GM23338 (cell line): ENCODE measurements at regions not wholly inside any gene's neighbourhood (a gene's known extent, or its start where the extent isn't known, plus 50 kb on each side); places are given as distances from the start of the nearest gene placed in this dataset.

Experiments used
- ATAC-seq: fragments of 200-7000 bp; cut with Tn5 transposase; 3 replicates; pipeline ENCODE4 v1.9.1; 2020
- DNase-seq: peaks from one replicate; pipeline ENCODE4 v3.0.0-alpha.2; 2015; ENCODE audit warnings: low spot score
- H2AFZ ChIP-seq: fragments of 200-600 bp; sonication (generic); 2 replicates; pipeline ENCODE4 v1.8.0; 2016; ENCODE audit warnings: antibody characterized with exemption, mild to moderate bottlenecking, moderate library complexity
- H3F3A ChIP-seq: fragments of 200-600 bp; sonication (generic); replicated peaks from 2 replicates; pipeline ENCODE4 v1.8.0; 2017; ENCODE audit warnings: antibody characterized with exemption, mixed run types, low read depth
- H3K27ac ChIP-seq: fragments of 200-600 bp; sonication (generic); 2 replicates; pipeline ENCODE4 v1.6.1; 2016; ENCODE audit warnings: low read depth
- H3K27me3 ChIP-seq: fragments of 200-600 bp; sonication (generic); 2 replicates; pipeline ENCODE4 v1.8.0; 2016; ENCODE audit warnings: mild to moderate bottlenecking, mixed run types, moderate library complexity; ENCODE audit not compliant: insufficient read depth
- H3K36me3 ChIP-seq: fragments of 200-600 bp; sonication (generic); 2 replicates; pipeline ENCODE4 v1.8.0; 2016; ENCODE audit warnings: mild to moderate bottlenecking; ENCODE audit not compliant: insufficient read depth
- H3K4me1 ChIP-seq: fragments of 200-600 bp; sonication (generic); 2 replicates; pipeline ENCODE4 v1.8.0; 2016; ENCODE audit warnings: mild to moderate bottlenecking, moderate library complexity; ENCODE audit not compliant: insufficient read depth
- H3K4me2 ChIP-seq: fragments of 200-600 bp; sonication (generic); 2 replicates; pipeline ENCODE4 v1.7.1; 2017; ENCODE audit warnings: mixed run types
- H3K4me3 ChIP-seq: fragments of 200-600 bp; sonication (generic); 2 replicates; pipeline ENCODE4 v1.6.1; 2016; ENCODE audit warnings: mixed run types
- H3K79me2 ChIP-seq: fragments of 200-600 bp; sonication (generic); replicated peaks from 2 replicates; pipeline ENCODE4 v1.8.0; 2017; ENCODE audit warnings: mild to moderate bottlenecking; ENCODE audit not compliant: insufficient read depth
- H3K9me2 ChIP-seq: fragments of 200-600 bp; sonication (generic); 2 replicates; pipeline ENCODE4 v1.8.0; 2017; ENCODE audit not compliant: insufficient read depth
- H4K20me1 ChIP-seq: fragments of 200-600 bp; sonication (generic); replicated peaks from 2 replicates; pipeline ENCODE4 v1.8.0; 2017; ENCODE audit warnings: mild to moderate bottlenecking; ENCODE audit not compliant: insufficient read depth
- H3K27ac Mint-ChIP-seq: 2 replicates; pipeline ENCODE4 v1.8.0; 2020; ENCODE audit warnings: inconsistent platforms, mild to moderate bottlenecking, moderate library complexity, mixed read lengths
- H3K27me3 Mint-ChIP-seq: 3 replicates; pipeline ENCODE4 v1.8.0; 2022; ENCODE audit warnings: low read depth, mild to moderate bottlenecking, moderate library complexity, mixed read lengths, inconsistent platforms; ENCODE audit not compliant: insufficient read depth, poor library complexity
- H3K36me3 Mint-ChIP-seq: 3 replicates; pipeline ENCODE4 v1.8.0; 2021; ENCODE audit warnings: low read depth, mild to moderate bottlenecking, inconsistent platforms, moderate library complexity, mixed read lengths
- H3K4me1 Mint-ChIP-seq: 3 replicates; pipeline ENCODE4 v1.8.0; 2020; ENCODE audit warnings: mild to moderate bottlenecking, inconsistent platforms, mixed read lengths
- H3K4me3 Mint-ChIP-seq: 3 replicates; pipeline ENCODE4 v1.8.0; 2021; ENCODE audit warnings: moderate library complexity, mild to moderate bottlenecking, inconsistent platforms, mixed read lengths
- H3K9me3 Mint-ChIP-seq: 3 replicates; pipeline ENCODE4 v1.8.0; 2020; ENCODE audit warnings: moderate library complexity, mild to moderate bottlenecking, inconsistent platforms, mixed read lengths
- CREB1 ChIP-seq: fragments of 250-450 bp; sonication (Bioruptor Pico); IDR thresholded peaks from 2 replicates; pipeline ENCODE4 v1.5.0; 2020; ENCODE audit warnings: low read depth, mild to moderate bottlenecking, moderate library complexity
- EZH2 ChIP-seq: fragments of 200-600 bp; sonication (generic); IDR thresholded peaks from one replicate; pipeline ENCODE4 v1.8.0; 2017; ENCODE audit warnings: antibody characterized with exemption, mild to moderate bottlenecking, low read depth; ENCODE audit not compliant: unreplicated experiment
- EZH2phosphoT487 ChIP-seq: fragments of 200-600 bp; sonication (generic); IDR thresholded peaks from one replicate; pipeline ENCODE4 v1.8.1; 2018; ENCODE audit warnings: antibody characterized with exemption; ENCODE audit not compliant: unreplicated experiment
- JUNB ChIP-seq: IDR thresholded peaks from one replicate; pipeline ENCODE4 v1.6.1; 2016; ENCODE audit warnings: antibody characterized with exemption; ENCODE audit not compliant: unreplicated experiment
- NANOG ChIP-seq: IDR thresholded peaks from 2 replicates; pipeline ENCODE4 v1.6.1; 2016; ENCODE audit warnings: antibody characterized with exemption, borderline replicate concordance
- POLR2AphosphoS5 ChIP-seq: IDR thresholded peaks from 2 replicates; pipeline ENCODE4 v1.6.1; 2016; ENCODE audit warnings: antibody characterized with exemption, low read depth
- STAT1 ChIP-seq: IDR thresholded peaks from one replicate; pipeline ENCODE4 v1.6.1; 2016; ENCODE audit warnings: antibody characterized with exemption; ENCODE audit not compliant: unreplicated experiment
- ZNF114 ChIP-seq: fragments of 250-450 bp; sonication (Bioruptor Pico); IDR thresholded peaks from 2 replicates; pipeline ENCODE4 v1.5.0; 2020; ENCODE audit warnings: mild to moderate bottlenecking, moderate library complexity
- ZNF331 ChIP-seq: fragments of 250-450 bp; sonication (Bioruptor Pico); IDR thresholded peaks from 2 replicates; pipeline ENCODE4 v1.5.0; 2020; ENCODE audit warnings: low read depth, mild to moderate bottlenecking, moderate library complexity
- ZNF462 ChIP-seq: fragments of 250-450 bp; sonication (Bioruptor Pico); IDR thresholded peaks from 2 replicates; pipeline ENCODE4 v1.5.0; 2020; ENCODE audit warnings: mild to moderate bottlenecking, moderate library complexity
- TF ChIP-seq, protein P1 (sequence below), 2 experiments: fragments of 200-600 bp in 1 of 2; sonication (generic) in 1 of 2; conservative IDR thresholded peaks; 2 replicates each; pipeline versions ENCODE4 v1.5.1 to v1.6.1; 2016 to 2017; ENCODE audit warnings: antibody characterized with exemption in 2 of 2, low read depth in 2 of 2, mild to moderate bottlenecking in 2 of 2, moderate library complexity in 1 of 2
- TF ChIP-seq, protein P2 (sequence below): IDR thresholded peaks from 2 replicates; pipeline ENCODE4 v1.6.1; 2016; ENCODE audit warnings: antibody characterized with exemption
- TF ChIP-seq, protein P3 (sequence below): IDR thresholded peaks from one replicate; pipeline ENCODE4 v1.6.1; 2018; ENCODE audit warnings: antibody characterized with exemption; ENCODE audit not compliant: unreplicated experiment

DNA sequence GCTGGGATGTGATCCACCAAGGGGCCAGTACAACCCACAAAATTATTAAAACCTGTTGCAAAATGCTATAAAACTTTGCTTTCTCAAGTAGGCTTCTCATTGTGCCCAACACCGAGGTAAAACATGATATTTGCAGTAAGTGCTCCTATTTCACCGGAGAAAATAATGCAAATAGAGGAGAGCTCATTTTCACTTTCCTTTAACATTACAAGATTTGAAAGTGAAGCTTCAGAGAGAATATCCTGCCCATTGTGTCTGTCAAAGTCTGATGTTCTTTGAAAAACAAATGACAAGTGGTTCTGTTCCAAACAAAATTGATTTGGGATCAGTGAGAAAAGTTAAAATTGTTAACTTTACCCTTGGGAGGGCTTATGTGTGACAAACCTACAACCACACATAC, 287.1 kb downstream of the KCNN2 start:
- Histone ChIP-seq H2AFZ (no peak overlapping the region), H3F3A (no peaks in the 10 kb centered on the region), H3K36me3 (no peaks in the 10 kb centered on the region), H3K27me3 (no peaks in the 10 kb centered on the region), H3K9me2 (peaks cover 5% of the 10 kb centered on the region; the same call in 1 of the 2 replicates), H3K4me2 (no peak overlapping the region), H4K20me1 (no peaks in the 10 kb centered on the region), H3K4me3 (no peak overlapping the region), H3K4me1 (no peaks in the 10 kb centered on the region), H3K79me2 (no peaks in the 10 kb centered on the region), H3K27ac (no peak overlapping the region)
- peaks cover 2% of the 10 kb centered on the region; the same call in 1 of the 3 replicates for H3K4me1 Mint-ChIP-seq
- H3K9me3 Mint-ChIP-seq, result peaks cover 10% of the 10 kb centered on the region
- ATAC-seq (no peak), DNase-seq (no peak)
- TF ChIP-seq EZH2phosphoT487 (no peak), ZNF462 (CRISPR knock-in tag) (no peak), POLR2AphosphoS5 (no peak), JUNB (no peak), ZNF331 (CRISPR knock-in tag) (no peak), STAT1 (no peak), CREB1 (CRISPR knock-in tag) (no peak), NANOG (no peak), EZH2 (no peak), ZNF114 (CRISPR knock-in tag) (no peak)
- TF ChIP-seq, protein P1, sequence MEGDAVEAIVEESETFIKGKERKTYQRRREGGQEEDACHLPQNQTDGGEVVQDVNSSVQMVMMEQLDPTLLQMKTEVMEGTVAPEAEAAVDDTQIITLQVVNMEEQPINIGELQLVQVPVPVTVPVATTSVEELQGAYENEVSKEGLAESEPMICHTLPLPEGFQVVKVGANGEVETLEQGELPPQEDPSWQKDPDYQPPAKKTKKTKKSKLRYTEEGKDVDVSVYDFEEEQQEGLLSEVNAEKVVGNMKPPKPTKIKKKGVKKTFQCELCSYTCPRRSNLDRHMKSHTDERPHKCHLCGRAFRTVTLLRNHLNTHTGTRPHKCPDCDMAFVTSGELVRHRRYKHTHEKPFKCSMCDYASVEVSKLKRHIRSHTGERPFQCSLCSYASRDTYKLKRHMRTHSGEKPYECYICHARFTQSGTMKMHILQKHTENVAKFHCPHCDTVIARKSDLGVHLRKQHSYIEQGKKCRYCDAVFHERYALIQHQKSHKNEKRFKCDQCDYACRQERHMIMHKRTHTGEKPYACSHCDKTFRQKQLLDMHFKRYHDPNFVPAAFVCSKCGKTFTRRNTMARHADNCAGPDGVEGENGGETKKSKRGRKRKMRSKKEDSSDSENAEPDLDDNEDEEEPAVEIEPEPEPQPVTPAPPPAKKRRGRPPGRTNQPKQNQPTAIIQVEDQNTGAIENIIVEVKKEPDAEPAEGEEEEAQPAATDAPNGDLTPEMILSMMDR (conservative IDR thresholded peaks at IDR 0.05; ENCODE audit: low read depth in 2 of 2), result no peak
- TF ChIP-seq, protein P2, sequence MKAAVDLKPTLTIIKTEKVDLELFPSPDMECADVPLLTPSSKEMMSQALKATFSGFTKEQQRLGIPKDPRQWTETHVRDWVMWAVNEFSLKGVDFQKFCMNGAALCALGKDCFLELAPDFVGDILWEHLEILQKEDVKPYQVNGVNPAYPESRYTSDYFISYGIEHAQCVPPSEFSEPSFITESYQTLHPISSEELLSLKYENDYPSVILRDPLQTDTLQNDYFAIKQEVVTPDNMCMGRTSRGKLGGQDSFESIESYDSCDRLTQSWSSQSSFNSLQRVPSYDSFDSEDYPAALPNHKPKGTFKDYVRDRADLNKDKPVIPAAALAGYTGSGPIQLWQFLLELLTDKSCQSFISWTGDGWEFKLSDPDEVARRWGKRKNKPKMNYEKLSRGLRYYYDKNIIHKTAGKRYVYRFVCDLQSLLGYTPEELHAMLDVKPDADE, result no peak
- TF ChIP-seq, protein P3, sequence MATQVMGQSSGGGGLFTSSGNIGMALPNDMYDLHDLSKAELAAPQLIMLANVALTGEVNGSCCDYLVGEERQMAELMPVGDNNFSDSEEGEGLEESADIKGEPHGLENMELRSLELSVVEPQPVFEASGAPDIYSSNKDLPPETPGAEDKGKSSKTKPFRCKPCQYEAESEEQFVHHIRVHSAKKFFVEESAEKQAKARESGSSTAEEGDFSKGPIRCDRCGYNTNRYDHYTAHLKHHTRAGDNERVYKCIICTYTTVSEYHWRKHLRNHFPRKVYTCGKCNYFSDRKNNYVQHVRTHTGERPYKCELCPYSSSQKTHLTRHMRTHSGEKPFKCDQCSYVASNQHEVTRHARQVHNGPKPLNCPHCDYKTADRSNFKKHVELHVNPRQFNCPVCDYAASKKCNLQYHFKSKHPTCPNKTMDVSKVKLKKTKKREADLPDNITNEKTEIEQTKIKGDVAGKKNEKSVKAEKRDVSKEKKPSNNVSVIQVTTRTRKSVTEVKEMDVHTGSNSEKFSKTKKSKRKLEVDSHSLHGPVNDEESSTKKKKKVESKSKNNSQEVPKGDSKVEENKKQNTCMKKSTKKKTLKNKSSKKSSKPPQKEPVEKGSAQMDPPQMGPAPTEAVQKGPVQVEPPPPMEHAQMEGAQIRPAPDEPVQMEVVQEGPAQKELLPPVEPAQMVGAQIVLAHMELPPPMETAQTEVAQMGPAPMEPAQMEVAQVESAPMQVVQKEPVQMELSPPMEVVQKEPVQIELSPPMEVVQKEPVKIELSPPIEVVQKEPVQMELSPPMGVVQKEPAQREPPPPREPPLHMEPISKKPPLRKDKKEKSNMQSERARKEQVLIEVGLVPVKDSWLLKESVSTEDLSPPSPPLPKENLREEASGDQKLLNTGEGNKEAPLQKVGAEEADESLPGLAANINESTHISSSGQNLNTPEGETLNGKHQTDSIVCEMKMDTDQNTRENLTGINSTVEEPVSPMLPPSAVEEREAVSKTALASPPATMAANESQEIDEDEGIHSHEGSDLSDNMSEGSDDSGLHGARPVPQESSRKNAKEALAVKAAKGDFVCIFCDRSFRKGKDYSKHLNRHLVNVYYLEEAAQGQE, result no peak
- no peaks in the 10 kb centered on the region for H3K27me3 Mint-ChIP-seq
- no peak overlapping the region for H3K4me3 Mint-ChIP-seq
- no peak overlapping the region for H3K27ac Mint-ChIP-seq
- H3K36me3 Mint-ChIP-seq, result peaks cover 8% of the 10 kb centered on the region
